ENCODE measurements at regions not wholly inside any gene's neighbourhood (a gene's known extent, or its start where the extent isn't known, plus 50 kb on each side); places are given as distances from the start of the nearest gene placed in this dataset.

DNA sequence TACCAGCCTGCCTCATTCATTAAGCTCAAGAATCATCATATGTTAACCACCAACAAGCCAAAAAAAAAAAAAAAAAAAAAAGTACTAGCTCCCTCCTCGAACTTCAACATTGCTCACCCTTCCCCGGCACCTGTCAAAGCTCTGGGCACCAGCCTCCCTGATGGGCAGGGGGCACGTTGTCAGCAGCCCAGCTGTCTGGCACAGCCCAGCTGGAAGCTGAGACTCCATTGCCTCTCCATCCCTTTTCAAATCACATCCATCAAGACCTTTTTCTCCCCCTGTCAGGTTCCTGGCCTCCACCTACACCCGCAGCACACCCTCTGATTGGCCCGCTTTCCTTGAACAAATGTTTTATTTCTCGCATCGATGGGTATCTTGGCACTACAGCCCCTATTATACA is 913.3 kb upstream of the AUTS2 start:
- H3K36me3 ChIP-seq (ENCODE audit: control insufficient read depth in 2 of 2, insufficient read depth in 2 of 2, low read length in 1 of 2), result no peaks in the 10 kb centered on the region
- no peak overlapping the region for H3K4me3 ChIP-seq (ENCODE audit: low read length in 2 of 2)
- no peaks in the 10 kb centered on the region for H3K27me3 ChIP-seq (ENCODE audit: control insufficient read depth in 2 of 2, insufficient read depth in 1 of 2, low read length in 1 of 2)
- H3K4me1 ChIP-seq (ENCODE audit: control insufficient read depth in 2 of 2, insufficient read depth in 2 of 2, low read length in 2 of 2), result no peaks in the 10 kb centered on the region
- H3K9me3 ChIP-seq (ENCODE audit: control insufficient read depth in 2 of 2, insufficient read depth in 1 of 2, low read length in 1 of 2), result peaks cover 1 to 18% of the 10 kb centered on the region in 2 donors
- H3K27ac ChIP-seq (ENCODE audit: low read depth in 1 of 2, low read length in 1 of 2), result no peak overlapping the region
- DNase-seq (ENCODE audit: low read depth in 6 of 9, low spot score in 9 of 9), result no peak
- WGBS, result 91% methylated on average over 7 of the region's 7 CpGs

- Histone ChIP-seq H3K4me3 (ENCODE audit: low read length in 2 of 2) (no peak overlapping the region), H3K27me3 (ENCODE audit: control insufficient read depth in 2 of 2, insufficient read depth in 1 of 2, low read length in 1 of 2) (no peaks in the 10 kb centered on the region), H3K27ac (ENCODE audit: low read depth in 1 of 2, low read length in 1 of 2) (no peak overlapping the region), H3K4me1 (ENCODE audit: control insufficient read depth in 2 of 2, insufficient read depth in 2 of 2, low read length in 2 of 2) (no peaks in the 10 kb centered on the region), H3K9me3 (ENCODE audit: control insufficient read depth in 2 of 2, insufficient read depth in 1 of 2, low read length in 1 of 2) (peaks cover 1 to 17% of the 10 kb centered on the region in 2 donors), H3K36me3 (ENCODE audit: control insufficient read depth in 2 of 2, insufficient read depth in 2 of 2, low read length in 1 of 2) (no peaks in the 10 kb centered on the region)
- 62% methylated on average over 8 of the region's 8 CpGs for WGBS
- no peak for DNase-seq (ENCODE audit: low read depth in 6 of 9, low spot score in 9 of 9)
Measured at GRCh38 chr7:68688416-68689086, 909.7 kb upstream of the AUTS2 start.

GRCh38 chr7:68689087-68689433 is 909.2 kb upstream of the AUTS2 start:
- no peak overlapping the region for H3K27ac ChIP-seq (ENCODE audit: low read depth in 1 of 2, low read length in 1 of 2)
- DNase-seq (ENCODE audit: low read depth in 6 of 9, low spot score in 9 of 9), result no peak
- no peak overlapping the region for H3K4me3 ChIP-seq (ENCODE audit: low read length in 2 of 2)
- no peaks in the 10 kb centered on the region for H3K27me3 ChIP-seq (ENCODE audit: control insufficient read depth in 2 of 2, insufficient read depth in 1 of 2, low read length in 1 of 2)
- peaks cover 1 to 12% of the 10 kb centered on the region in 2 donors for H3K9me3 ChIP-seq (ENCODE audit: control insufficient read depth in 2 of 2, insufficient read depth in 1 of 2, low read length in 1 of 2)
- no peaks in the 10 kb centered on the region for H3K36me3 ChIP-seq (ENCODE audit: control insufficient read depth in 2 of 2, insufficient read depth in 2 of 2, low read length in 1 of 2)
- no peaks in the 10 kb centered on the region for H3K4me1 ChIP-seq (ENCODE audit: control insufficient read depth in 2 of 2, insufficient read depth in 2 of 2, low read length in 2 of 2)
- 94% methylated on average over 5 of the region's 5 CpGs for WGBS

DNA sequence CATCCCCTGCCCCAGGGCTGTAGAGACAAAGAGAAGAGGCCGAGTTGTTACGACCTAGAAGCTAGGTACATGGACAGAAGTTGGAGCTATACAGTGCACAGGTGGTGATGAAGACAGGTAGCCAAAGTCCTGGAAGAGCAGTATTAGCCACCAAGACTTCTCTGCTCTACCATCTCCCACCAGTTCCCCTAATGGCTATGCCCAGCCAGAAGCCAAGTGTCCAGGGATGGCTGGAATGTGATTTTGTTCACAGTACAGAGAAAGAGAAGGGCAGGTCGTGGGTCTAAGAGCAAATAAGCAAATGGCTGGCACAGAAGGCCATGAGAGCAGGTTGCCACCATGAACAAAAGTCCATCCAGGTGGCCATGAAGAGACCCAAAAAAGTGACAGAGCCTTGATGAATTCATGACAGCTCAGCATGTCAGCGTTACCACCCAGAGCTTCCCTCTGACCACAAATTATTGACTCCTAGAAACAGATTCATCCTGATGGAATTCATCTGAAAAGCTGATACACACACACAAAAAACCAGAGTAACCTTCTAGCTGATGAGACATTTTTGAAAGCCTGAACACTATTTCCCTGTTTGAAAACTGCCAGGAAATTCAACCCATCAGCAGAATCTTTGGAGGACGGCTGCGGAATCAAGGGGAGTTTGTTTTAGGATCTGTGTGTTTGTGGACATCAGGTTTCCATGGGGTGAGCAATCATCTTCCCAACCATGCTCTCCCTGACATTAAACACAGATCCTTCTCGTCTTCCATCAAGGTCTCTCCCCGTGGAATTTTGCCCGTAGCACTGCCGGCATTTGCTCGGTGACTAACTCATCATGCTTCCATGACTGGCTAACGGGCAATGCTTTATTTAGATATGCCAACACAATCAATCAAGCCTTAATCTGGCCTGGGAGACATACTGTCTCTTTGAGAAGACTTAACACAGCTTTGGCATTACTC is 906.7 kb upstream of the AUTS2 start:
- H3K9me3 ChIP-seq (ENCODE audit: control insufficient read depth in 2 of 2, insufficient read depth in 1 of 2, low read length in 1 of 2), result peaks cover under 1 to 7% of the 10 kb centered on the region in 2 donors
- H3K4me3 ChIP-seq (ENCODE audit: low read length in 2 of 2), result no peak overlapping the region
- H3K4me1 ChIP-seq (ENCODE audit: control insufficient read depth in 2 of 2, insufficient read depth in 2 of 2, low read length in 2 of 2), result no peaks in the 10 kb centered on the region
- H3K27ac ChIP-seq (ENCODE audit: low read depth in 1 of 2, low read length in 1 of 2), result no peak overlapping the region
- no peaks in the 10 kb centered on the region for H3K27me3 ChIP-seq (ENCODE audit: control insufficient read depth in 2 of 2, insufficient read depth in 1 of 2, low read length in 1 of 2)
- no peak for DNase-seq (ENCODE audit: low read depth in 6 of 9, low spot score in 9 of 9)
- 88% methylated on average over 12 of the region's 12 CpGs for WGBS
- H3K36me3 ChIP-seq (ENCODE audit: control insufficient read depth in 2 of 2, insufficient read depth in 2 of 2, low read length in 1 of 2), result no peaks in the 10 kb centered on the region

DNA sequence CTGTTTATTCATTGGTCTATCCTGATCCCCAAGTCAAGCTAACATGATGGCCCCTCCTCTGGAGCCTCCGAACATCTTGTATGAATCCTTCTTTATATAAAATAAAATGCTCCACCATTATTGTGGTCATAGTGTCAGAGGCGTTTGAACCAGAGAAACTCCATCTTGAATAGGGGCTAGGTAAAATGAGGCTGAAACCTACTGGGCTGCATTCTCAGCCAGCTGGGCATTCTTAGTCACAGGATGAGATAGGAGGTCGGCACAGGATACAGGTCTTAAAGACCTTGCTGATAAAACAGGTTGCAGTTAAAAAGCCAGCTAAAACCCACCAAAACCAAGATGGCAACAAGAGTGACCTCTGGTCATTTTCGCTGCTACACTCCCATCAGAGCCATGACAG is 905.8 kb upstream of the AUTS2 start:
- H3K4me3 ChIP-seq (ENCODE audit: low read length in 2 of 2), result no peak overlapping the region
- H3K4me1 ChIP-seq (ENCODE audit: control insufficient read depth in 2 of 2, insufficient read depth in 2 of 2, low read length in 2 of 2), result no peaks in the 10 kb centered on the region
- H3K27ac ChIP-seq (ENCODE audit: low read depth in 1 of 2, low read length in 1 of 2), result no peak overlapping the region
- H3K36me3 ChIP-seq (ENCODE audit: control insufficient read depth in 2 of 2, insufficient read depth in 2 of 2, low read length in 1 of 2), result no peaks in the 10 kb centered on the region
- WGBS, result 90% methylated on average over 4 of the region's 4 CpGs
- no peak for DNase-seq (ENCODE audit: low read depth in 6 of 9, low spot score in 9 of 9)
- H3K9me3 ChIP-seq (ENCODE audit: control insufficient read depth in 2 of 2, insufficient read depth in 1 of 2, low read length in 1 of 2), result peaks cover 0 to 3% of the 10 kb centered on the region in 2 donors
- no peaks in the 10 kb centered on the region for H3K27me3 ChIP-seq (ENCODE audit: control insufficient read depth in 2 of 2, insufficient read depth in 1 of 2, low read length in 1 of 2)

- Histone ChIP-seq H3K27ac (ENCODE audit: low read depth in 1 of 2, low read length in 1 of 2) (no peak overlapping the region), H3K4me3 (ENCODE audit: low read length in 2 of 2) (no peak overlapping the region), H3K9me3 (ENCODE audit: control insufficient read depth in 2 of 2, insufficient read depth in 1 of 2, low read length in 1 of 2) (peaks cover 1 to 7% of the 10 kb centered on the region in 2 donors), H3K36me3 (ENCODE audit: control insufficient read depth in 2 of 2, insufficient read depth in 2 of 2, low read length in 1 of 2) (no peaks in the 10 kb centered on the region), H3K4me1 (ENCODE audit: control insufficient read depth in 2 of 2, insufficient read depth in 2 of 2, low read length in 2 of 2) (no peaks in the 10 kb centered on the region), H3K27me3 (ENCODE audit: control insufficient read depth in 2 of 2, insufficient read depth in 1 of 2, low read length in 1 of 2) (no peaks in the 10 kb centered on the region)
- 62% methylated on average over 1 of the region's 1 CpG for WGBS
- DNase-seq (ENCODE audit: low read depth in 6 of 9, low spot score in 9 of 9), result no peak
Measured at GRCh38 chr7:68694656-68695055, 903.6 kb upstream of the AUTS2 start.

DNA sequence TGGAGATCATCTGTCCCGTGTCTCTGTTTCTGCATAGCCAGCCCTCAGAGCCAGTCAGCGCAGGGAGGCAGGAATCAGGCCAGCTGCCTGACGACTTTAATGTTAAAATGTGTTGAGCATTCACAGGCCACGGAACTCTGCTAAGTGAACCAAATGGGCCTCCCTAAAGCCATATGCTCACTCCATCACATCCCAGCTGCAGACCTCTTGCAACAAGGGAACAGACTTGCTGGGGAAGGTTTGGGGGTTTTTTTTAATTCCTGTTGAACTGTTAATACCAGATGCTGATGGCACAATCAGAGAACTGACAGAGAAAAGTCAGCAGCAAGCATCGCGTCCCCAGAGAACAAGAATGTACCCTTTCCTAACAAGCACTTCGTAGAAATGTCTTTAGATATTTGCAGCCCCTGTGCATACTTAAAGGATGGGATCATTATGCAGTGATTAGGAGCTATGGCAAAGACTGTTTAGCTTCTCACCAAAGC is 900.4 kb upstream of the AUTS2 start:
- Histone ChIP-seq H3K27me3 (ENCODE audit: control insufficient read depth in 2 of 2, insufficient read depth in 1 of 2, low read length in 1 of 2) (no peaks in the 10 kb centered on the region), H3K36me3 (ENCODE audit: control insufficient read depth in 2 of 2, insufficient read depth in 2 of 2, low read length in 1 of 2) (no peaks in the 10 kb centered on the region), H3K4me1 (ENCODE audit: control insufficient read depth in 2 of 2, insufficient read depth in 2 of 2, low read length in 2 of 2) (no peaks in the 10 kb centered on the region), H3K27ac (ENCODE audit: low read depth in 1 of 2, low read length in 1 of 2) (no peak overlapping the region), H3K4me3 (ENCODE audit: low read length in 2 of 2) (no peak overlapping the region), H3K9me3 (ENCODE audit: control insufficient read depth in 2 of 2, insufficient read depth in 1 of 2, low read length in 1 of 2) (peaks cover 1 to 10% of the 10 kb centered on the region in 2 donors)
- DNase-seq (ENCODE audit: low read depth in 6 of 9, low spot score in 9 of 9), result no peak
- WGBS, result 61% methylated on average over 7 of the region's 7 CpGs

- WGBS, result 78% methylated on average over 6 of the region's 6 CpGs
- H3K4me1 ChIP-seq (ENCODE audit: control insufficient read depth in 2 of 2, insufficient read depth in 2 of 2, low read length in 2 of 2), result no peaks in the 10 kb centered on the region
- H3K27ac ChIP-seq (ENCODE audit: low read depth in 1 of 2, low read length in 1 of 2), result no peak overlapping the region
- peaks cover 1 to 10% of the 10 kb centered on the region in 2 donors for H3K9me3 ChIP-seq (ENCODE audit: control insufficient read depth in 2 of 2, insufficient read depth in 1 of 2, low read length in 1 of 2)
- no peak overlapping the region for H3K4me3 ChIP-seq (ENCODE audit: low read length in 2 of 2)
- H3K27me3 ChIP-seq (ENCODE audit: control insufficient read depth in 2 of 2, insufficient read depth in 1 of 2, low read length in 1 of 2), result no peaks in the 10 kb centered on the region
- no peak for DNase-seq (ENCODE audit: low read depth in 6 of 9, low spot score in 9 of 9)
- no peaks in the 10 kb centered on the region for H3K36me3 ChIP-seq (ENCODE audit: control insufficient read depth in 2 of 2, insufficient read depth in 2 of 2, low read length in 1 of 2)
Measured at GRCh38 chr7:68699090-68699711, 899.1 kb upstream of the AUTS2 start.

- Histone ChIP-seq H3K36me3 (ENCODE audit: control insufficient read depth in 2 of 2, insufficient read depth in 2 of 2, low read length in 1 of 2) (no peaks in the 10 kb centered on the region), H3K27me3 (ENCODE audit: control insufficient read depth in 2 of 2, insufficient read depth in 1 of 2, low read length in 1 of 2) (no peaks in the 10 kb centered on the region), H3K27ac (ENCODE audit: low read depth in 1 of 2, low read length in 1 of 2) (no peak overlapping the region), H3K4me3 (ENCODE audit: low read length in 2 of 2) (no peak overlapping the region), H3K4me1 (ENCODE audit: control insufficient read depth in 2 of 2, insufficient read depth in 2 of 2, low read length in 2 of 2) (no peaks in the 10 kb centered on the region), H3K9me3 (ENCODE audit: control insufficient read depth in 2 of 2, insufficient read depth in 1 of 2, low read length in 1 of 2) (peaks cover 1 to 14% of the 10 kb centered on the region in 2 donors)
- DNase-seq (ENCODE audit: low read depth in 6 of 9, low spot score in 9 of 9), result no peak
- 71% methylated on average over 3 of the region's 3 CpGs for WGBS
Measured at GRCh38 chr7:68700414-68700813, 897.9 kb upstream of the AUTS2 start.

All from thymus (tissue), 11 donors.